ENCODE measurements at regions not wholly inside any gene's neighbourhood (a gene's known extent, or its start where the extent isn't known, plus 50 kb on each side); places are given as distances from the start of the nearest gene placed in this dataset.

- TF ChIP-seq ZBTB8A (tag by site-specific recombination; IDR thresholded peaks at IDR 0.05): no peak
- TF ChIP-seq TCF7L2 (IDR thresholded peaks at IDR 0.05; ENCODE audit: borderline replicate concordance, low read depth, low read length): no peak
- no peak for TF ChIP-seq ZNF416 (tag by site-specific recombination; IDR thresholded peaks at IDR 0.05)
- TF ChIP-seq CTCF (tag by site-specific recombination; IDR thresholded peaks at IDR 0.05): no peak
- TF ChIP-seq ZNF560 (tag by site-specific recombination; IDR thresholded peaks at IDR 0.05; ENCODE audit: borderline replicate concordance): no peak
- no peak for TF ChIP-seq ZNF530 (tag by site-specific recombination; IDR thresholded peaks at IDR 0.05; ENCODE audit: low read depth)
- no peak for TF ChIP-seq ZNF26 (tag by site-specific recombination; IDR thresholded peaks at IDR 0.05)
- no peak for TF ChIP-seq ZNF529 (tag by site-specific recombination; IDR thresholded peaks at IDR 0.05; ENCODE audit: insufficient replicate concordance)
- no peak for TF ChIP-seq ZNF830 (tag by site-specific recombination; IDR thresholded peaks at IDR 0.05; ENCODE audit: low read depth)
- TF ChIP-seq ZNF677 (tag by site-specific recombination; IDR thresholded peaks at IDR 0.05): no peak
- no peak for TF ChIP-seq ZNF23 (tag by site-specific recombination; IDR thresholded peaks at IDR 0.05; ENCODE audit: borderline replicate concordance)
- no peak for TF ChIP-seq ZNF654 (tag by site-specific recombination; IDR thresholded peaks at IDR 0.05; ENCODE audit: low read depth)
- TF ChIP-seq TRIM28 (IDR thresholded peaks at IDR 0.05; ENCODE audit: borderline replicate concordance, low read length): no peak
- no peak for TF ChIP-seq ZNF777 (tag by site-specific recombination; IDR thresholded peaks at IDR 0.05; ENCODE audit: borderline replicate concordance)
Measured at GRCh38 chr21:36584980-36585940, 105.3 kb upstream of the CLDN14 start.

Data from HEK293 (cell line).